ENCODE measurements at regions not wholly inside any gene's neighbourhood (a gene's known extent, or its start where the extent isn't known, plus 50 kb on each side); places are given as distances from the start of the nearest gene placed in this dataset.
"Not testable (repeated sequence)": the region's sequence is repeated elsewhere in the genome, so short reads cannot be mapped to it uniquely, and the experiment has no call there.

GRCh38 chr18:14991934-14992445 is 244.0 kb downstream of the ANKRD30B start:
- DNase-seq (ENCODE audit: low read depth): not testable (repeated sequence)

- DNase-seq (ENCODE audit: low read depth): not testable (repeated sequence)
Measured at GRCh38 chr18:14992758-14993157, 244.8 kb downstream of the ANKRD30B start.

- not testable (repeated sequence) for DNase-seq (ENCODE audit: low read depth)
Measured at GRCh38 chr18:14995023-14995422, 247.1 kb downstream of the ANKRD30B start.

GRCh38 chr18:14997357-14997756 is 249.4 kb downstream of the ANKRD30B start:
- no peak for DNase-seq (ENCODE audit: low read depth)

GRCh38 chr18:14997899-14998298 is 249.9 kb downstream of the ANKRD30B start:
- not testable (repeated sequence) for DNase-seq (ENCODE audit: low read depth)

- DNase-seq (ENCODE audit: low read depth): not testable (repeated sequence)
Measured at GRCh38 chr18:14998360-14999042, 250.5 kb downstream of the ANKRD30B start.

GRCh38 chr18:14999085-14999975 is 251.4 kb downstream of the ANKRD30B start:
- no peak for DNase-seq (ENCODE audit: low read depth)

GRCh38 chr18:15000119-15001037 is 252.4 kb downstream of the ANKRD30B start:
- not testable (repeated sequence) for DNase-seq (ENCODE audit: low read depth)

GRCh38 chr18:15001038-15001794 is 253.2 kb downstream of the ANKRD30B start:
- DNase-seq (ENCODE audit: low read depth): not testable (repeated sequence)

GRCh38 chr18:15001795-15002107 is 253.8 kb downstream of the ANKRD30B start:
- DNase-seq (ENCODE audit: low read depth): not testable (repeated sequence)

GRCh38 chr18:15002765-15003164 is 254.8 kb downstream of the ANKRD30B start:
- not testable (repeated sequence) for DNase-seq (ENCODE audit: low read depth)

GRCh38 chr18:15003231-15003630 is 255.3 kb downstream of the ANKRD30B start:
- DNase-seq (ENCODE audit: low read depth): not testable (repeated sequence)

GRCh38 chr18:15003636-15004269 is 255.8 kb downstream of the ANKRD30B start:
- not testable (repeated sequence) for DNase-seq (ENCODE audit: low read depth)

- not testable (repeated sequence) for DNase-seq (ENCODE audit: low read depth)
Measured at GRCh38 chr18:15004270-15004973, 256.4 kb downstream of the ANKRD30B start.

- no peak for DNase-seq (ENCODE audit: low read depth)
Measured at GRCh38 chr18:15005313-15006130, 257.6 kb downstream of the ANKRD30B start.

- not testable (repeated sequence) for DNase-seq (ENCODE audit: low read depth)
Measured at GRCh38 chr18:15006616-15007015, 258.6 kb downstream of the ANKRD30B start.

- DNase-seq (ENCODE audit: low read depth): not testable (repeated sequence)
Measured at GRCh38 chr18:15026041-15026440, 278.1 kb downstream of the ANKRD30B start.

GRCh38 chr18:15028037-15028436 is 280.1 kb downstream of the ANKRD30B start:
- not testable (repeated sequence) for DNase-seq (ENCODE audit: low read depth)

GRCh38 chr18:15060279-15060880 is 312.4 kb downstream of the ANKRD30B start:
- not testable (repeated sequence) for DNase-seq (ENCODE audit: low read depth)

Data from stromal cell of bone marrow (primary cell).